T47D (cell line): ENCODE measurements at regions not wholly inside any gene's neighbourhood (a gene's known extent, or its start where the extent isn't known, plus 50 kb on each side); places are given as distances from the start of the nearest gene placed in this dataset.
"Not testable (repeated sequence)": the region's sequence is repeated elsewhere in the genome, so short reads cannot be mapped to it uniquely, and the experiment has no call there.

Experiments used
- DNase-seq, 2 experiments: peaks; one replicate each; pipeline versions ENCODE4 v3.0.0 to v3.0.0-alpha.2; 2011 to 2012; ENCODE audit warnings: low read depth in 1 of 2, low spot score in 1 of 2
- JUND ChIP-seq: IDR thresholded peaks from 2 replicates; pipeline ENCODE4 v1.6.1; 2012; ENCODE audit warnings: low read depth
- in situ Hi-C: cut with HindIII; loops from 2 replicates; pipeline ENCODE4 v1.10.0; 2016; ENCODE audit warnings: low sequenced_read_pairs, low pct_unique_long_range_greater_than_20kb

DNA sequence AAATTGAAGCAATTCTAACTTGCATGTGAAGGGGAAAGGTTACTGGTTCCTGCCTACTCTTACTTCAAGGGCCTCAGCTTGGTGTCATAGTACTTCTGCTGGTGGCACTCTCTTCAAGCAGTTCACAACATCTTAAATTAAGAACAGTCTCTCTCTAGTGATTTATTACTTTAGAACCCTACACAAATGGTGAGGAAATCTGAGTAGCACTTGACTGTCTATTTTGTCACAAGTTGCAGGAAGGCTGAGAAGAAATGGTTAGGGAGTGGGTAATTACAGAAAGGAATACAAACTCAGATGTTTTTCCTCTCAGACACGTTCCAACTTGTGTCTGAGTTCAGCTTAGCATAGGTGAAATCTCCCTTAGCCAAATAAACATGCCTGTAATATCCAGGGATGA lies 242.3 kb upstream of the GRIA3 start:
- no peak for DNase-seq
- no peak for TF ChIP-seq JUND
- in situ Hi-C loops, result no loop called here

DNA sequence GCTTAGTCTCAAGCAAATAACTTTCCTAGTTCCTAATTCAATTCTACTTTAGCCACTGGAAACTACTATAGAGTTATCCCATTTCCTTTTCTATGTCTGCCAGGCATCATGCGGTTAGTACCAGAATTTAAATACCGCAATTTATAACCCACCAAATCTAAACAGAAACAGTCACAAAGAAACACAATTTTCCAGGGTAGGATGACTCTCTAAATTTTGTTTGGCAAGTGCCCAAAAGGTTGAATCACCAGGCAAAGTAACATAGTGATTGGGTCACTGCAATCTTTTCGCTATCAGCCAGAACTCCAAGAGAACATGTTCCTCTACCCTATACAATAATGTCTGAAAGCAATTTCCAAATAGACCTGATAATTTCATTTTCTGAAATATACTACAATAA lies 240.2 kb upstream of the GRIA3 start:
- no peak for DNase-seq
- TF ChIP-seq JUND, result no peak
- in situ Hi-C loops, result no loop called here

DNA sequence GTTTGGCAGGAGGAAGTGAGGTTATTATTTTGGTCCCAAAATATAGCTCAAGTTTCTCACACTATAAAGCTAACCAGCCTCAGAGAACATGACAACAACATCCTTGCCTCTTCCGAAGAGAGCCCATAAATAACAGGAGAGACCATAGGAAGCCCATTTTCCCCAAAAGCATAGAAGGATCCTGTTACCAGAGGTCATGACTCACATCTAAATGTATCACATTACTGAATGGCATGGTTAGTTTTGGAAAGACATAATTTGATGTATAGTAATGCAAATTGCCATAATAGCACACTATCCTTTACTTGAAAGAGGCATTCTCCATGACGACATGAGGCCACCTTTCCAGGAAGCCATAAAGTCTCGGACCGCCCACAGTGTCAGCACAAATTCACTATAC lies 238.8 kb upstream of the GRIA3 start:
- no peak for TF ChIP-seq JUND
- DNase-seq, result no peak
- in situ Hi-C loops, result no loop called here

DNA sequence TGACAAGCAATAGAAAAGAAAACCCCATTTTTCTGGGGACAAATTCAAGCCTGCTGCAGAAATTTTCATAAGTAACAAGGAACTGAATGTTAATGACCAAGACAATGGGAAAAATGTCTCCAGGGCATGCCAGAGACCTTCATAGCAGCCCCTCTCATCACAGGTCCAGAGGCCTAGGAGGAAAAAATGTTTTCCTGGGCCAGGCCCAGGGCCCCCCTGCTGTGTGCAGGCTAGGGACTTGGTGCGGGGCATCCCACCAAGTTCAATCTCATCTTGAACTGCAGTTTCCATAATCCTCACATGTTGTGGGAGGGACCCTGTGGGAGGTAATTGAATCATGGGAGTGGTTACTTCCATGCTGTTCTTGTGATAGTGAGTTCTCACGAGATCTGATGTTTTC lies 211.5 kb upstream of the GRIA3 start:
- in situ Hi-C loops, result no loop called here
- TF ChIP-seq JUND, result no peak
- no peak for DNase-seq

DNA sequence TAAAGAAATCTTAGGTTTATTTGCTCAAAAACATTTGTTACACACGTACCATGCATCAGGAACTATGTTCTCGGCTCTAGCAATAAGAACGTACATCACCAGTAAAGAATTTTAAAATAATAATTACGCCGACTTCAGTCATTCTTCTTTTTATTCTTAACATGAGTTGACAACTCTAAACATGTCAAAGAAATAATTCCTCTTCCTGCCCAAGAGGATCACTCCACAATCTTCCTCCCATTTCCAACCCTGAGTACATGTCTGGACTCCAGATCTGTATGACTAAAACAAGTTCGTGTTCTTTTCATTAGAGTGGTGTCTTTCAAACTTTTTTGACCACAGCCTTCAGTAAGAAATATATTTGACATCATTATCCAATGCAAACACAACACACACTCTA lies 201.6 kb upstream of the GRIA3 start:
- in situ Hi-C loops, result no loop called here
- no peak for TF ChIP-seq JUND
- DNase-seq, result no peak

DNA sequence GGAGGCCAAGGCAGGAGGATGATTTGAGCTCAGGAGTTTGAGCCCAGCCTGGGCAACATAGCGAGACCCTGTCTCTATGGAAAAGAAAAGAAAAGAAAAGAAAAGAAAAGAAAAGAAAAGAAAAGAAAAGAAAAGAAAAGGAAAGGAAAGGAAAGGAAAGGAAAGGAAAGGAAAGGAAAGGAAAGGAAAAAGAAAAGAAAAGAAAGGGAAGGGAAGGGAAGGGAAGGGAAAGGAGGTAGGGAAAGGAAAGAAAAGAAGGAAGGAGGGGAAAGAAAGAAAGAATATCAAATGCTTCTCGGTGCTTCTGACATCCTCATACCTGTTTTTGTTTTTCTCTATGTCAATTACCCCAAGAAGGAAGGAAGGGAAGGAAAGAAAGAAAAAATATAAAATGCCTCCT lies 181.2 kb upstream of the GRIA3 start:
- in situ Hi-C loops, DNase-seq: not testable (repeated sequence)

DNA sequence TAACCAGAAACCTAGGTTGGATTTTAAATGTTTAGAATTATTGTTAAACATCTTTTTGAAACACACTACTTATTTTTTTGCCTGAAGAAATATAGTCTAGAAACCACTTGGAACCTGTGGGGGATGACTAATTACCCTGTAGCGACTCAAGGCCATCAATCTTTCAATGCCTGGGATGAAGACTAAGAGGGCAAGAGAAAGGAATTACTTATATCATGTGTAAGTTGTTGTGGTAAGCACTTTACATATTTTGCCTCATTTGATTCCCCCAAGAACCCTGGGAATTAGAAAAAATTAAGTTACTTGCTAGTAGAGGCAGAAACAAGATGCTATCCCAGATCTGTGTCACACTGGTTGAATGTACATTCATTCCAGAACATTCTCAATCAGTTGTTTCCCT lies 170.9 kb upstream of the GRIA3 start:
- no peak for DNase-seq
- TF ChIP-seq JUND, result no peak
- in situ Hi-C loops, result no loop called here

DNA sequence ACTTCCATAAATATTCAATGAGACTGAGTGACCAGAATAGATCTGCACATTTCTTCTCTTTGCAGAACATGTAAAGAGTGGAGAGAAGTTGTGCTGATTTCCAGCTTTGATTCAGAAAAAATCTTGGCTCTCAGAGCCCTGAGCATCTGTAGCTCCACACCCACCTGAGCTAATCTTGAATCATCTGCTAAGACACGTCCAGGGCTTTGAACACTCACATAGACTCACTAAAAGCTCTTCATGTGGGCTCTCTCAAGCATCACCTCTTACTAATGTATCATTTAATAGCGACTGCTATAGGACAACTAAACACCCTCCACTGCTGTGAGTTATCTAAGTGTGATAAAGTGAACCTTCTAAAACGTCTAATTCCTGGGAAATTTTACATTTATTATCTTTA lies 147.7 kb upstream of the GRIA3 start:
- no peak for DNase-seq
- in situ Hi-C loops, result no loop called here
- TF ChIP-seq JUND, result no peak

DNA sequence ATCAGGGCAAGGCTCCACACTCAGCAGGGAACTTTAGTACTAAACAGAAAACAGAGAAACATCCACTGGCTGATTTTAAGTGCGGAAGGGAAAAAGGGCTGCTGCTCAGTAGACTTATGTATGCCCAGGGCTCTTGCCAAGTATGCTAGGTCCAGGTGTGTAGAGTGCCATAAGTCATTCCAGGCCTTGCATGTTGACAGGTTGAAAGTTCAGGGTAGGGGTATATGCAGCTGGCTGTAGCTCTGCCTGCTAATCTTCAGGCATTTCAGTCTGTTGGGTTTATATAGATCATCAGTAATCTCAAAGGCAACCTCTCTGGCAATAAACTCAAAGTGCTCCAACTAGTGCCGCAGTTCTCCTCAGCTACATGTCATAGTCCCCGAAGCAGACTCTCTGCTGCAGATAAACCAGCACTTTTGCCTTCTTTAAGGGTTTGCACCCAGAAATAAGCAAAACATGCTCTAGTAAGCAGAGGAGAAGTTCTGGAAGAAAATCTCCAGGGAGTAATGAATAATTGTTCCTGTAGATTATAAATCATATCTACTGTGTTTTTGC lies 134.9 kb upstream of the GRIA3 start:
- no peak for DNase-seq
- no peak for TF ChIP-seq JUND
- in situ Hi-C loops, result no loop called here

DNA sequence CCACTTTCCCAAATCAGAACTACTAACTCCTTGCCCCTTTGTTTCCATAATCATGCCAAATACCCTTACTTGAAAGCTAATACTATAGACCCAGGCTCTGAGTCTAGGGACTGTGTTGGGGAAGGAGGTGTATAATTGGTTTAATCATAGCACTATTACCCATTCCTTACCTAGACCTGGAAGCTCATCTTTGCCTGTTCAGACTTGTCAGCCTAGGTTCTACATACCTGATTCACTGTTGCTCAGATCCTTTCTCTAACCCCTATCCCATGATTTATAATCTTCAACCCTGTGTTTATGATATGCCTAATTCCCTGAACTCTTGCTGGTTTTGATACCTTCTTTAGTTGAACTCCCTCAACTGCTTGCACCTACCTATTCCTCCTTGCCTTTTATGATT lies 123.1 kb upstream of the GRIA3 start:
- in situ Hi-C loops, result no loop called here
- DNase-seq, result no peak
- no peak for TF ChIP-seq JUND

DNA sequence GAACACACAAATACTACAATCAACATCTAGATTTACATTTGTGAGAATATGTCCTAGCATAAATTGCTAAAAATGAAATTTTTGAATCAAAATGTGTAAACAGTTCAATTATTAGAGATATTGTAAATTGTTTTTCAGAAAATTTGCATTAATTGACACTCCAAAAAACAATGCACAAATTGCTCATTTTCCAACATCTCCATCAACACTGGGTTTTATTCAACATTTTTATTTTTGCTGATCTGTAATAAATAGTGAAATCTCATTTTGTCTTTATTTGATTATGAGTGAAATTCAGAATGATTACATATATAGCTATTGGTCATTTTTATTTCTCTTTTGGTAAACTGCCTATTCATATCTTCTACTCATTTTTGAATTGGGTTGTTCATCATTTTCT lies 120.0 kb upstream of the GRIA3 start:
- in situ Hi-C loops, result no loop called here
- no peak for TF ChIP-seq JUND
- DNase-seq, result no peak

DNA sequence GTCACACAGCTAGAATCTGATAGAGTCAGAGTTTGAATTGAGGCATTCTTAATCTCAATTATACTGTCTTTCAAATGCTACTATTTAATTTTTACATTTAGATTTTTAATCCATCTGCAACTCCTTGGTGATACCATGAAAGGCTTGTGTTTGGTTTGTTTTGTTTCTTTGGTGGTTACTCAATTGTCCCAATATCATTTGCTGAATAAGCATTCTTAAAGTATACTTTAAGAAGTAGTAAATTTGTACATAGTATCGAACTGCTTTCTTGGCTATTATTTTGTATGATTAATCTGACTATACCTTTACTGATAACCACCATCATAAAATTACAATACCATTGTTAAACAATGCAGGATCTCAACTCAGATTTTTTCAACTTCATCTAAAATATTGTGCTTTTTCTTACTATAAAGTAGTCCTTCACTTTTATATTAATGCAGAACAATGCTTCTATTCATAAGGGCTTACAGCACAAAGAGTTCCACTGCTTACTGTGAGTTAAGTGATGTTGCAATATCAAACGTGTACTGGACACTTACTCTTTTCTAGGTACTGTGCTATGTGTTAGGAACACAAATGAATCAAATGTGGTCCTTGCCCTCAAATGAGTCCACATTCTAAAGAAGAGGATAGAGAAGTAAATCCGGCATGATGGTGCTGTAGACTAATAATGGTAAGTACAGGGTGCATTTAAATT lies 111.2 kb upstream of the GRIA3 start:
- TF ChIP-seq JUND, result no peak
- in situ Hi-C loops, result no loop called here
- DNase-seq, result no peak

DNA sequence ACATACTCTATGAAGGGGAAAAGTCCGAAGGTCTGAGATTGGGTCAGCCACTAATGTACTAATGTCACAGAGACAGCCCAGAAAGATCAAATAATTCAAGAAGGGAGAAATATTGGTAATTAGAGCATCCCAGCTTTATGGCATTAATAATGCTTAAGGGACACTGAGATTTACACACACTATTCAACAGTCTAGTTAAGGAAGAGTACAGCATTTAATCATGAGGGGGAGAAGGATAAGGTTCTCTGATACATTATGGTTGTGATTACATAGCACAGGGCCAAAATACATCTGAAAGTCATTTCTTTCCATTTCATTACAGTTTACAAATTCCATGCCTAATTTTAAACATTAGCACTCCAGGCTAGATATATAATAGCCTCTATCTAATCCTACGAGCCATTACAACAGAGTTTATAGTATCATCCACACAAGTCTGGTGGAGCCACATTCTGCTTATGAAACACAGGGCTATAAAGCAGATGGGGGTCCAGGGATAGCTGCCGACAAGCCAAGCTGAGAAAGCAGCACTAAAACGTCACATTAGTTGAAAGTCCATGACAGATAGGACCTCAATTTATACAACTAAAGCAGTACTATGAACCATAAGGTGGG lies 108.0 kb upstream of the GRIA3 start:
- TF ChIP-seq JUND, result no peak
- no peak for DNase-seq
- in situ Hi-C loops, result no loop called here

DNA sequence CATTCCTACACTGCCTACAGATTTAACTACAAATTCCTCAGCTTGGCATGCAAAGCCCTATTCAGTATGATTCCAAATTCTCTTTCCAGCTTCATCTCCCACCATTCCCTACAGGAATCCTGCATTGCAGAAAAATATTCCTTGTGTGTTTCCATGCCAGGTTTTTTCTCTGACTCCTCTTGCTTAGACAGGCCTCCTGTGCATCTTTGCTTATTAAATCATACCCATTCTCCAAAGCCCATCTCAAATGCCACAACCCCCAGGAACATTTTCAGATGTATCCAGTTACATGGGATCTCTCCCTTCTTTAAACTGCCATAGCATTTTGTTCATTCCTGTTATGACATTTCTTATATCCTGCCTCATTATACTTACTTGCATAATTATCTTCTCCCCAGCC lies 106.4 kb upstream of the GRIA3 start:
- in situ Hi-C loops, result no loop called here
- DNase-seq, result no peak
- no peak for TF ChIP-seq JUND
